Cardiac septum (tissue), 1 donor: ENCODE measurements at regions not wholly inside any gene's neighbourhood (a gene's known extent, or its start where the extent isn't known, plus 50 kb on each side); places are given as distances from the start of the nearest gene placed in this dataset.

ENCODE experiments used
- DNase-seq: peaks from one replicate; pipeline ENCODE4 v3.0.0-alpha.2; 2020; ENCODE audit warnings: low spot score
- intact Hi-C: fragments of 100-400 bp; cut with DNase I; formaldehyde crosslinking; loops from one replicate; pipeline ENCODE4 v1.14.0; 2022
- donor health status: DM: no; HTN: no; CAD: no.

- intact Hi-C loops: no loop called here
- DNase-seq: no peak
Measured at GRCh38 chr6:90351696-90352095, 55.1 kb upstream of the BACH2 start.

- no peak for DNase-seq
- intact Hi-C loops: no loop called here
Measured at GRCh38 chr6:90350689-90351554, 54.3 kb upstream of the BACH2 start.

- DNase-seq: no peak
- intact Hi-C loops: no loop called here
Measured at GRCh38 chr6:90347411-90347851, 50.8 kb upstream of the BACH2 start.

- intact Hi-C loops: no loop called here
- no peak for DNase-seq
Measured at GRCh38 chr6:90346729-90347128, 50.1 kb upstream of the BACH2 start.
